SK-N-SH treated with all-trans-retinoic acid at 6 μM for 48 hours (cell line): ENCODE measurements at regions not wholly inside any gene's neighbourhood (a gene's known extent, or its start where the extent isn't known, plus 50 kb on each side); places are given as distances from the start of the nearest gene placed in this dataset.

Experiments used
- ATAC-seq: fragments of 200-7000 bp; cut with Tn5 transposase; 3 replicates; pipeline ENCODE4 v1.9.1; 2020; ENCODE audit warnings: mild to moderate bottlenecking, moderate library complexity
- ARNTL ChIP-seq: fragments of 450-650 bp; formaldehyde crosslinking; IDR thresholded peaks from 2 replicates; pipeline ENCODE4 v1.5.0; 2020; ENCODE audit warnings: low read depth, mild to moderate bottlenecking, moderate library complexity, borderline replicate concordance
- BACH2 ChIP-seq: fragments of 250-450 bp; sonication (Bioruptor Pico); IDR thresholded peaks from 2 replicates; pipeline ENCODE4 v1.9.0; 2021; ENCODE audit warnings: mild to moderate bottlenecking, borderline replicate concordance
- CREB5 ChIP-seq: fragments of 250-450 bp; sonication (Bioruptor Pico); IDR thresholded peaks from 2 replicates; pipeline ENCODE4 v1.5.1; 2020; ENCODE audit warnings: low read depth, mild to moderate bottlenecking, moderate library complexity
- CSDC2 ChIP-seq: fragments of 250-450 bp; sonication (Bioruptor Pico); IDR thresholded peaks from 2 replicates; pipeline ENCODE4 v1.5.0; 2020; ENCODE audit warnings: mild to moderate bottlenecking, moderate library complexity
- GLIS3 ChIP-seq: fragments of 250-450 bp; sonication (Bioruptor Pico); IDR thresholded peaks from 2 replicates; pipeline ENCODE4 v1.5.0; 2020; ENCODE audit warnings: mild to moderate bottlenecking, moderate library complexity
- ISL1 ChIP-seq: fragments of 250-450 bp; sonication (Bioruptor Pico); IDR thresholded peaks from 2 replicates; pipeline ENCODE4 v2.1.2; 2022; ENCODE audit warnings: mild to moderate bottlenecking, moderate library complexity
- OSR1 ChIP-seq: fragments of 250-450 bp; sonication (Bioruptor Pico); IDR thresholded peaks from 2 replicates; pipeline ENCODE4 v1.8.0; 2022; ENCODE audit warnings: moderate library complexity, mild to moderate bottlenecking, inconsistent platforms
- PATZ1 ChIP-seq: fragments of 250-450 bp; sonication (Bioruptor Pico); IDR thresholded peaks from 2 replicates; pipeline ENCODE4 v1.8.0; 2020; ENCODE audit warnings: mild to moderate bottlenecking, moderate library complexity, borderline replicate concordance
- POU6F1 ChIP-seq: fragments of 250-450 bp; sonication (Bioruptor Pico); IDR thresholded peaks from 2 replicates; pipeline ENCODE4 v1.8.0; 2021; ENCODE audit warnings: low read depth, mild to moderate bottlenecking, moderate library complexity, borderline replicate concordance
- PPARA ChIP-seq: fragments of 250-450 bp; sonication (Bioruptor Pico); IDR thresholded peaks from 2 replicates; pipeline ENCODE4 v1.5.0; 2020; ENCODE audit warnings: mild to moderate bottlenecking, borderline replicate concordance
- SNAI2 ChIP-seq: fragments of 250-450 bp; sonication (Bioruptor Pico); IDR thresholded peaks from 2 replicates; pipeline ENCODE4 v1.5.0; 2020; ENCODE audit warnings: mild to moderate bottlenecking, moderate library complexity
- TCF4 ChIP-seq: fragments of 250-450 bp; sonication (Bioruptor Pico); IDR thresholded peaks from 2 replicates; pipeline ENCODE4 v1.8.0; 2021; ENCODE audit warnings: mild to moderate bottlenecking, moderate library complexity, borderline replicate concordance
- TOX ChIP-seq: fragments of 250-450 bp; sonication (Bioruptor Pico); IDR thresholded peaks from 2 replicates; pipeline ENCODE4 v1.8.0; 2021; ENCODE audit warnings: mild to moderate bottlenecking, moderate library complexity, borderline replicate concordance
- TSHZ2 ChIP-seq: fragments of 250-450 bp; sonication (Bioruptor Pico); IDR thresholded peaks from 2 replicates; pipeline ENCODE4 v1.5.0; 2020; ENCODE audit warnings: mild to moderate bottlenecking, moderate library complexity
- ZC3H10 ChIP-seq: fragments of 250-450 bp; sonication (Bioruptor Pico); IDR thresholded peaks from 2 replicates; pipeline ENCODE4 v1.5.1; 2021; ENCODE audit warnings: mild to moderate bottlenecking, moderate library complexity
- ZFP3 ChIP-seq: fragments of 250-450 bp; sonication (Bioruptor Pico); IDR thresholded peaks from 2 replicates; pipeline ENCODE4 v1.5.0; 2020; ENCODE audit warnings: mild to moderate bottlenecking, moderate library complexity
- ZFP30 ChIP-seq: fragments of 450-650 bp; formaldehyde crosslinking; IDR thresholded peaks from 2 replicates; pipeline ENCODE4 v1.5.0; 2022; ENCODE audit warnings: mild to moderate bottlenecking, moderate library complexity
- ZNF565 ChIP-seq: fragments of 450-650 bp; formaldehyde crosslinking; conservative IDR thresholded peaks from 2 replicates; pipeline ENCODE4 v1.5.0; 2020; ENCODE audit warnings: low read depth, mild to moderate bottlenecking, moderate library complexity
- ZNF70 ChIP-seq: fragments of 450-650 bp; formaldehyde crosslinking; IDR thresholded peaks from 2 replicates; pipeline ENCODE4 v1.5.0; 2020; ENCODE audit warnings: mild to moderate bottlenecking, moderate library complexity
- ZNF8 ChIP-seq: fragments of 450-650 bp; formaldehyde crosslinking; IDR thresholded peaks from 2 replicates; pipeline ENCODE4 v1.5.0; 2020; ENCODE audit warnings: mild to moderate bottlenecking, moderate library complexity

GRCh38 chr3:127091376-127091775 lies 101.6 kb upstream of the PRR23E start:
- TF ChIP-seq TSHZ2 (CRISPR knock-in tag), result no peak
- TF ChIP-seq PATZ1 (CRISPR knock-in tag), result no peak
- TF ChIP-seq ISL1 (CRISPR knock-in tag), result no peak
- TF ChIP-seq ZNF70 (CRISPR knock-in tag), result no peak
- no peak for TF ChIP-seq BACH2 (CRISPR knock-in tag)
- no peak for TF ChIP-seq CSDC2 (CRISPR knock-in tag)
- TF ChIP-seq PPARA (CRISPR knock-in tag), result no peak
- no peak for TF ChIP-seq ZFP30 (CRISPR knock-in tag)
- no peak for TF ChIP-seq ZNF565
- TF ChIP-seq ZNF8, result no peak
- no peak for TF ChIP-seq TCF4
- no peak for TF ChIP-seq POU6F1 (CRISPR knock-in tag)
- TF ChIP-seq ZC3H10, result no peak
- no peak for TF ChIP-seq ZFP3 (CRISPR knock-in tag)
- no peak for TF ChIP-seq TOX (CRISPR knock-in tag)
- no peak for TF ChIP-seq ARNTL (CRISPR knock-in tag)
- TF ChIP-seq GLIS3 (CRISPR knock-in tag), result no peak
- TF ChIP-seq CREB5 (CRISPR knock-in tag), result no peak
- TF ChIP-seq, all 23 proteins: peak for 0
- no peak for ATAC-seq

- ATAC-seq, result no peak
- TF ChIP-seq ZNF8 (no peak), ISL1 (CRISPR knock-in tag) (no peak), ZNF565 (no peak), CREB5 (CRISPR knock-in tag) (no peak), ZFP30 (CRISPR knock-in tag) (no peak), TCF4 (no peak)
These were observed 100.6 kb upstream of the PRR23E start for GRCh38 chr3:127092368-127092767.

GRCh38 chr3:127092776-127093175 lies 100.2 kb upstream of the PRR23E start:
- no peak for ATAC-seq
- TF ChIP-seq SNAI2 (CRISPR knock-in tag), result no peak
- no peak for TF ChIP-seq TOX (CRISPR knock-in tag)
- no peak for TF ChIP-seq CSDC2 (CRISPR knock-in tag)
- TF ChIP-seq OSR1 (CRISPR knock-in tag), result no peak
- TF ChIP-seq ISL1 (CRISPR knock-in tag), result no peak
- TF ChIP-seq TSHZ2 (CRISPR knock-in tag), result no peak
- no peak for TF ChIP-seq POU6F1 (CRISPR knock-in tag)
- TF ChIP-seq ZFP3 (CRISPR knock-in tag), result no peak
- no peak for TF ChIP-seq ARNTL (CRISPR knock-in tag)
- TF ChIP-seq CREB5 (CRISPR knock-in tag), result no peak
- no peak for TF ChIP-seq PATZ1 (CRISPR knock-in tag)
